NCI-H345 (cell line): ENCODE measurements at regions not wholly inside any gene's neighbourhood (a gene's known extent, or its start where the extent isn't known, plus 50 kb on each side); places are given as distances from the start of the nearest gene placed in this dataset.
"Not testable (repeated sequence)": the region's sequence is repeated elsewhere in the genome, so short reads cannot be mapped to it uniquely, and the experiment has no call there.

ENCODE experiments used
- DNase-seq: peaks from one replicate; lab custom pipeline; 2025; lab: John Stamatoyannopoulos, UW

- no peak for DNase-seq
These were observed 140.5 kb downstream of the ARL4A start for GRCh38 chr7:12827920-12828319.

- DNase-seq, result no peak
These were observed 143.6 kb downstream of the ARL4A start for GRCh38 chr7:12831024-12831423.

GRCh38 chr7:12833829-12834228 is 146.4 kb downstream of the ARL4A start:
- DNase-seq, result no peak

GRCh38 chr7:12834782-12835181 is 147.3 kb downstream of the ARL4A start:
- no peak for DNase-seq

GRCh38 chr7:12839508-12840153 is 152.2 kb downstream of the ARL4A start:
- no peak for DNase-seq

- not testable (repeated sequence) for DNase-seq
These were observed 157.3 kb downstream of the ARL4A start for GRCh38 chr7:12844732-12845131.

- no peak for DNase-seq
These were observed 159.6 kb downstream of the ARL4A start for GRCh38 chr7:12847001-12847400.

- DNase-seq, result no peak
These were observed 163.7 kb downstream of the ARL4A start for GRCh38 chr7:12851142-12851541.

GRCh38 chr7:12851841-12852240 is 164.4 kb downstream of the ARL4A start:
- no peak for DNase-seq

GRCh38 chr7:12855036-12855435 is 167.6 kb downstream of the ARL4A start:
- DNase-seq, result no peak

GRCh38 chr7:12859761-12860160 is 172.3 kb downstream of the ARL4A start:
- no peak for DNase-seq

- DNase-seq, result no peak
These were observed 173.6 kb downstream of the ARL4A start for GRCh38 chr7:12861070-12861469.

- no peak for DNase-seq
These were observed 174.7 kb downstream of the ARL4A start for GRCh38 chr7:12862146-12862545.

GRCh38 chr7:12864470-12865046 is 177.1 kb downstream of the ARL4A start:
- DNase-seq, result no peak

GRCh38 chr7:12865593-12865992 is 178.2 kb downstream of the ARL4A start:
- no peak for DNase-seq

- no peak for DNase-seq
These were observed 178.8 kb downstream of the ARL4A start for GRCh38 chr7:12866207-12866606.

GRCh38 chr7:12868027-12868426 is 180.6 kb downstream of the ARL4A start:
- DNase-seq, result no peak

GRCh38 chr7:12870219-12870618 is 182.8 kb downstream of the ARL4A start:
- DNase-seq, result no peak

- DNase-seq, result no peak
These were observed 185.1 kb downstream of the ARL4A start for GRCh38 chr7:12872487-12872886.

- DNase-seq, result no peak
These were observed 186.1 kb downstream of the ARL4A start for GRCh38 chr7:12873571-12873970.

- no peak for DNase-seq
These were observed 191.7 kb downstream of the ARL4A start for GRCh38 chr7:12879139-12879538.

- DNase-seq, result no peak
These were observed 194.3 kb downstream of the ARL4A start for GRCh38 chr7:12881712-12882111.

- no peak for DNase-seq
These were observed 195.3 kb downstream of the ARL4A start for GRCh38 chr7:12882710-12883109.

GRCh38 chr7:12884033-12884432 is 196.6 kb downstream of the ARL4A start:
- no peak for DNase-seq
